Kidney (tissue), 13 donors: ENCODE measurements at regions not wholly inside any gene's neighbourhood (a gene's known extent, or its start where the extent isn't known, plus 50 kb on each side); places are given as distances from the start of the nearest gene placed in this dataset.

Experiments
- DNase-seq, 5 donors: peaks; one replicate each; pipeline ENCODE4 v3.0.0-alpha.2; 2013 to 2020
- FAIRE-seq: peaks from 2 replicates; lab custom pipeline; 2012; peaks lifted over from hg19 to GRCh38; lab: Jason Lieb, UNC
- H3K27ac ChIP-seq, 2 donors: one replicate each; pipeline ENCODE4 v1.7.0; 2013; ENCODE audit warnings: low read depth in 2 of 2, low read length in 2 of 2, inconsistent platforms in 1 of 2
- H3K27me3 ChIP-seq: one replicate; pipeline ENCODE4 v1.7.1; 2013; ENCODE audit warnings: low read length, inconsistent platforms; ENCODE audit not compliant: control insufficient read depth, insufficient read depth
- H3K36me3 ChIP-seq, 3 donors: one replicate each; pipeline versions ENCODE4 v1.7.0 to v1.7.1; 2013; ENCODE audit warnings: low read length in 3 of 3, control low read depth in 1 of 3, inconsistent platforms in 1 of 3; ENCODE audit not compliant: insufficient read depth in 3 of 3, control insufficient read depth in 2 of 3
- H3K4me1 ChIP-seq, 3 donors: one replicate each; pipeline versions ENCODE4 v1.7.0 to v1.7.1; 2013; ENCODE audit warnings: low read length in 3 of 3, inconsistent platforms in 1 of 3, low read depth in 1 of 3; ENCODE audit not compliant: control insufficient read depth in 2 of 3, insufficient read depth in 2 of 3
- H3K4me3 ChIP-seq, 3 donors: one replicate each; pipeline versions ENCODE4 v1.7.0 to v1.8.1; 2013; ENCODE audit warnings: low read length in 3 of 3, control low read depth in 1 of 3, inconsistent platforms in 1 of 3
- H3K9ac ChIP-seq, 3 donors: one replicate each; pipeline versions ENCODE4 v1.7.0 to v1.7.1; 2013; ENCODE audit warnings: low read length in 3 of 3, control low read depth in 1 of 3, inconsistent platforms in 1 of 3
- H3K9me3 ChIP-seq, 3 donors: one replicate each; pipeline versions ENCODE4 v1.7.0 to v1.7.1; 2013; ENCODE audit warnings: low read length in 3 of 3, control low read depth in 1 of 3, inconsistent platforms in 1 of 3; ENCODE audit not compliant: control insufficient read depth in 2 of 3, insufficient read depth in 1 of 3
- intact Hi-C: fragments of 100-400 bp; cut with DNase I; formaldehyde crosslinking; loops from one replicate; pipeline ENCODE4 v1.11.1; 2022
- TF ChIP-seq, protein P1 (sequence below): IDR thresholded peaks from 3 replicates; pipeline ENCODE4 v1.5.1; 2012; ENCODE audit warnings: mild to moderate bottlenecking, moderate library complexity, borderline replicate concordance; ENCODE audit not compliant: insufficient read depth; ENCODE audit errors: extremely low read depth
- donor health status: control.
- donor health status: control.
- donor health status: control.
- donor health status: control.
- donor health status: control.
- donor health status: DM: yes; HTN: yes; CAD: no.
- donor health status: Normal renal cell carcinoma (clear cell type).

DNA sequence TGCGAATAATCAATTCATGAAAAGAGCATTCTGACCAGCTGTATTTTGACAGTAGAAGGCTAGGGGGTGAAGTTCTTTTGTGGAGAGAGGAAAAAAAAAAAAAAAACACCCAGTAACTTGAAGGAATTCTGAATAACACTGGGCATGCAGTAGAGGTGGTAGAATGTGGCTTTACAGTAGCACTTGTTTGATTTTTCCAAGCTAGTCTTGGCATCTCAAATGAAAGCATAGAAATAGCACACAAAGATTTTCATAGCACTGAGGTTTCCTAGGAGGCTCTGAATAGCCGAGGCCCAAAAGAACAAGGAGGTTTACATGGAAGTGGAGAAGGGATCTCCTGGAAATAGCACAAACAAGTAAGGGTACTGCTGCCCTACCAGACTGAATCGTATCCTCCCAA, 470.2 kb upstream of the CDH20 start:
- TF ChIP-seq, protein P1, sequence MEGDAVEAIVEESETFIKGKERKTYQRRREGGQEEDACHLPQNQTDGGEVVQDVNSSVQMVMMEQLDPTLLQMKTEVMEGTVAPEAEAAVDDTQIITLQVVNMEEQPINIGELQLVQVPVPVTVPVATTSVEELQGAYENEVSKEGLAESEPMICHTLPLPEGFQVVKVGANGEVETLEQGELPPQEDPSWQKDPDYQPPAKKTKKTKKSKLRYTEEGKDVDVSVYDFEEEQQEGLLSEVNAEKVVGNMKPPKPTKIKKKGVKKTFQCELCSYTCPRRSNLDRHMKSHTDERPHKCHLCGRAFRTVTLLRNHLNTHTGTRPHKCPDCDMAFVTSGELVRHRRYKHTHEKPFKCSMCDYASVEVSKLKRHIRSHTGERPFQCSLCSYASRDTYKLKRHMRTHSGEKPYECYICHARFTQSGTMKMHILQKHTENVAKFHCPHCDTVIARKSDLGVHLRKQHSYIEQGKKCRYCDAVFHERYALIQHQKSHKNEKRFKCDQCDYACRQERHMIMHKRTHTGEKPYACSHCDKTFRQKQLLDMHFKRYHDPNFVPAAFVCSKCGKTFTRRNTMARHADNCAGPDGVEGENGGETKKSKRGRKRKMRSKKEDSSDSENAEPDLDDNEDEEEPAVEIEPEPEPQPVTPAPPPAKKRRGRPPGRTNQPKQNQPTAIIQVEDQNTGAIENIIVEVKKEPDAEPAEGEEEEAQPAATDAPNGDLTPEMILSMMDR: no peak
- Histone ChIP-seq H3K36me3 (no peaks in the 10 kb centered on the region), H3K9ac (no peak overlapping the region), H3K27me3 (no peaks in the 10 kb centered on the region), H3K4me3 (no peak overlapping the region), H3K4me1 (no peaks in the 10 kb centered on the region), H3K27ac (no peak overlapping the region), H3K9me3 (no peaks in the 10 kb centered on the region)
- intact Hi-C loops: no loop called here
- DNase-seq (no peak), FAIRE-seq (no peak)

DNA sequence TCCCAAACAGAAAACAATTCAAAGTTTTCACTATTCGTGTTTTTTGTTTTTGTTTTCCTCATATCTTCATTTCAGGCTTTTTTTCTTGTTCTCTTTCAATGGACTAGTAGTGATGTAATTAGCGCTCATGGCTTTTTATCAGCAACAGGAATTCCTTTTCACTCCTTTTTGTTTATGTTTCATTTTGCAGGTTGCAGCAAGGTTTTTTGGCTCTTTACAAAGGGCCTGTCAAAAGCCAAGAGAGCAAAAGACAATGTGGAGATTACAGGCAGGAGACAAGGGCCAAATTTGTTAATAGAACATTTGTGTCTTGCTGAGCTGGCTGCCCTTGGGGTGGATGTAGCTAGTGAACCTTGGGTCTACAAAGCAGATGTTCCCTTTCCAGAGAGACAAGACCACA, 467.4 kb upstream of the CDH20 start:
- no peak overlapping the region for H3K9ac ChIP-seq
- TF ChIP-seq, protein P1: no peak
- FAIRE-seq (no peak), DNase-seq (no peak)
- no peak overlapping the region for H3K4me3 ChIP-seq
- intact Hi-C loops: no loop called here
- no peaks in the 10 kb centered on the region for H3K9me3 ChIP-seq
- H3K36me3 ChIP-seq: no peaks in the 10 kb centered on the region
- no peaks in the 10 kb centered on the region for H3K4me1 ChIP-seq
- H3K27ac ChIP-seq: no peak overlapping the region
- no peaks in the 10 kb centered on the region for H3K27me3 ChIP-seq

DNA sequence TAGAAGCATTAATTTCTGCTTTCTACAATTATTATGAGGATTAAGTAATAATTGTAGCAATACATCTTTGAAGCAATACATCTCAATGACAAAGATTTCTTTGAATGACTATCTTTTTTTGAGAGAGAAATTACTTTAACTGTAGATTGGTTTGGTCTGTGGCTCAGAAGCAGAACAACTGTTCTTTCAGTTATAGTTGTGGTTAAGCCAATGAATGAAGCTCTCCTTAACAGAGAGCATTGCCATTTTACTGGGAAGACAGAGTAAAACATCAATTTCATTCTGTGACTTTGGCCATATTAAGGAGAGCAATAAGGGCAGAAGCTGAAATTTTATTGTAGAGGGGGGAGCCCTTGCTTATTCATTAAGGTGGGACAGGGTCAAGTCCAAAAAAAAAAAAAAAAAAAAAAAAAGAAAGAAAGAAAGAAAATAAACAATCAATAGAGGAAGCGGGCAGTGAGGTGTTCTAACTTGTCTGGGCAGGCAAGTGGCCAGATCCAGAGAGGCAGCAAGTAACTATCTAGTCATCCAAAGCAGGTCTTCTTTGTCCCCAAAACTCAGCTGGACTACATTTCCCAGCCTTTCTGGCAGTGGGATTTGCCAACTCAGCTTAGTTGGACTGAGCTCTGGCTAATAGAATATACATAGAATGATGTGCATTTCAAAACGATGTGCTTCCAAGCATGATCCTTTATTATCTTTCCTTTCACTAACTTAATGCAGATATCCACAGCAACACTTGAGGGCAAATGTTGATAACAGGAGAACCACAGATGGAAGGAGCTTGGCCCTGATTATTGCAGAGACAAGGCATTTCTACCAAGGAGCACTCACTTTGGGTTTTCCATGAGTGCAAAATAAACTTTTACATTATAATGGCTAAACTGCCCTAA, 462.7 kb upstream of the CDH20 start:
- intact Hi-C loops: no loop called here
- no peaks in the 10 kb centered on the region for H3K27me3 ChIP-seq
- no peak overlapping the region for H3K27ac ChIP-seq
- H3K9me3 ChIP-seq: no peaks in the 10 kb centered on the region
- no peak overlapping the region for H3K9ac ChIP-seq
- FAIRE-seq (no peak), DNase-seq (no peak)
- TF ChIP-seq, protein P1: no peak
- no peaks in the 10 kb centered on the region for H3K4me1 ChIP-seq
- H3K4me3 ChIP-seq: no peak overlapping the region
- no peaks in the 10 kb centered on the region for H3K36me3 ChIP-seq

DNA sequence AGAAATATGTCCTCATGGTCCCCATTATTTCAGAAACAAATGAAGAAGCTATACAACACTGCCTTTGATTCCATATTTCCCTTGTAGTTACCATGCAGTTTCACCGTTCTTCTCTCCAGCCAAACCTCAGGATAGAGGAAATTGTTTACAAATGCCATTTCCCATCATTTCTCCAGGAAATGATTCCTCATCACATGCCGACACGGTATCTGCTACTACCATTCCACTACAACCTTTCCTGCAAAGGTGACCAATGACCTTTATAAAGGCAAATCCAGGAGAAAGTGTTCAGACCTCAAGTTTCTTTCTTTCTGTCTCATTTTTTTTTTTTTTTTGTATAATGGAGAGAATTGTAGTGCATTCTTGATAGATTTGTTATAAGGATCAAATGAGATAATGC, 460.8 kb upstream of the CDH20 start:
- H3K4me3 ChIP-seq: no peak overlapping the region
- intact Hi-C loops: no loop called here
- no peak for FAIRE-seq
- no peak overlapping the region for H3K27ac ChIP-seq
- no peak overlapping the region for H3K9ac ChIP-seq
- no peaks in the 10 kb centered on the region for H3K9me3 ChIP-seq
- TF ChIP-seq, protein P1: no peak
- no peaks in the 10 kb centered on the region for H3K4me1 ChIP-seq
- H3K36me3 ChIP-seq: no peaks in the 10 kb centered on the region
- H3K27me3 ChIP-seq: no peaks in the 10 kb centered on the region
- no peak for DNase-seq
